ENCODE measurements at regions not wholly inside any gene's neighbourhood (a gene's known extent, or its start where the extent isn't known, plus 50 kb on each side); places are given as distances from the start of the nearest gene placed in this dataset.

DNA sequence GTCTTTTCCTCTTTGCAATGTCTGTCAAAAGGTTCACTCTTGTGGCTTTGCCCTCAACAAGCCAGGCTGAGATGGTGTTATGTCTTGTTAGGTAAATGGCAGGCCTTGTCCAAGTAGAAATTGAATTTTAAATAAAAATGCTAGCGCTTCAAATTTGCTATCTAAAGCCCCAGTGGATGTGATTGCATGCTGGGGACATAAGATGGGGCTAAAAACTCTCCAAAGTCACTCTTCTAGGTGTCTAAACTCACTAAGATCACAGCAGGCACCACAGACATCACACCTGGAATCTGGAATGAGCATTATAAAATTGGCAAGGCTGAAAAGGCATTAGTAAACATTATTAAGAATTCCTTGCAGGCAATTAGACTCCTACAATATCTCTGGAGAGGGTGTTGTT lies 262.7 kb upstream of the CLINT1 start:
- no peaks in the 10 kb centered on the region for H4K20me1 ChIP-seq (ENCODE audit: insufficient read depth, low read length)
- H3K9me3 ChIP-seq (replicated peaks in 1 of 2; ENCODE audit: control insufficient read depth in 1 of 2, insufficient read depth in 1 of 2, low read length in 2 of 2): no peaks in the 10 kb centered on the region
- no peaks in the 10 kb centered on the region for H3K9me3 Mint-ChIP-seq
- intact Hi-C loops (cut with micrococcal nuclease): no loop called here
- H3K36me3 Mint-ChIP-seq: no peaks in the 10 kb centered on the region
- H3K4me2 ChIP-seq (replicated peaks; ENCODE audit: extremely low read depth, low read length, poor library complexity, severe bottlenecking): no peak overlapping the region
- H3K27me3 Mint-ChIP-seq (ENCODE audit: low read depth in 3 of 3): peaks cover under 1 to 3% (median 2%) of the 10 kb centered on the region in 3 donors
- no CpG with 5 or more reads among the region's 1 CpG for WGBS (ENCODE audit: insufficient coverage)
- H3K4me3 Mint-ChIP-seq: no peak overlapping the region
- no peak overlapping the region for H2AFZ ChIP-seq (ENCODE audit: insufficient read depth, low read depth, low read length, poor library complexity, severe bottlenecking)
- no peak overlapping the region for H3K4me3 ChIP-seq (replicated peaks in 1 of 3; ENCODE audit: low read depth in 2 of 3, low read length in 3 of 3)
- H3K79me2 ChIP-seq (ENCODE audit: insufficient read depth, low read length): no peaks in the 10 kb centered on the region
- H3K9ac ChIP-seq (ENCODE audit: insufficient read depth, low read length, poor library complexity, severe bottlenecking): no peak overlapping the region
- H3K27ac Mint-ChIP-seq: no peak overlapping the region
- H3K4me1 ChIP-seq (ENCODE audit: control insufficient read depth in 1 of 2, insufficient read depth in 2 of 2, low read length in 2 of 2): no peaks in the 10 kb centered on the region
- H3K27me3 ChIP-seq (ENCODE audit: control insufficient read depth in 2 of 2, insufficient read depth in 2 of 2, low read length in 2 of 2): peaks cover 0 to 2% of the 10 kb centered on the region in 2 donors
- TF ChIP-seq, protein P1, sequence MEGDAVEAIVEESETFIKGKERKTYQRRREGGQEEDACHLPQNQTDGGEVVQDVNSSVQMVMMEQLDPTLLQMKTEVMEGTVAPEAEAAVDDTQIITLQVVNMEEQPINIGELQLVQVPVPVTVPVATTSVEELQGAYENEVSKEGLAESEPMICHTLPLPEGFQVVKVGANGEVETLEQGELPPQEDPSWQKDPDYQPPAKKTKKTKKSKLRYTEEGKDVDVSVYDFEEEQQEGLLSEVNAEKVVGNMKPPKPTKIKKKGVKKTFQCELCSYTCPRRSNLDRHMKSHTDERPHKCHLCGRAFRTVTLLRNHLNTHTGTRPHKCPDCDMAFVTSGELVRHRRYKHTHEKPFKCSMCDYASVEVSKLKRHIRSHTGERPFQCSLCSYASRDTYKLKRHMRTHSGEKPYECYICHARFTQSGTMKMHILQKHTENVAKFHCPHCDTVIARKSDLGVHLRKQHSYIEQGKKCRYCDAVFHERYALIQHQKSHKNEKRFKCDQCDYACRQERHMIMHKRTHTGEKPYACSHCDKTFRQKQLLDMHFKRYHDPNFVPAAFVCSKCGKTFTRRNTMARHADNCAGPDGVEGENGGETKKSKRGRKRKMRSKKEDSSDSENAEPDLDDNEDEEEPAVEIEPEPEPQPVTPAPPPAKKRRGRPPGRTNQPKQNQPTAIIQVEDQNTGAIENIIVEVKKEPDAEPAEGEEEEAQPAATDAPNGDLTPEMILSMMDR (IDR thresholded peaks at IDR 0.05): no peak
- DNase-seq: no peak
- H3K4me1 Mint-ChIP-seq: peaks cover 6% of the 10 kb centered on the region
- H3K36me3 ChIP-seq (replicated peaks in 1 of 2; ENCODE audit: control insufficient read depth in 1 of 2, insufficient read depth in 2 of 2, low read length in 2 of 2): no peaks in the 10 kb centered on the region
- no peak overlapping the region for H3K27ac ChIP-seq (ENCODE audit: low read depth in 1 of 2, low read length in 2 of 2)

DNA sequence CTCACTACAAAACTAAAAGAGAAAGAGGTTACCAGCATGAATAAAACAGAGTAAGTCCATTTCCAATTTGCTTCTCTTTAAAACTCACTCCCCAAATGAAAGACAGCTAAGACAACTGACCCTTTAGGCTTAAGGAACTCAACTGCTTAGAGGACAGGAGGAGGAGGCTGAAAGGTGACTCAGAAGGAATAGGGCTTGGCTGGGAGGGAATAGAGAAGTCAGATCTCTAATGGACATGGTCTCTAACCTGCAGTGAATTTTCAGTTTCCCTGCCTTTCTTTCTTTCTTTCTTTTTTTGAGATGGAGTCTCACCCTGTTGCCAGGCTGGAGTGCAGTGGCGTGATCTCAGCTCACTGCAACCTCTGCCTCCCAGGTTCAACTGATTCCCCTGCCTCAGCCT lies 261.8 kb upstream of the CLINT1 start:
- Histone ChIP-seq H3K9ac (ENCODE audit: insufficient read depth, low read length, poor library complexity, severe bottlenecking) (no peak overlapping the region), H3K36me3 (replicated peaks in 1 of 2; ENCODE audit: control insufficient read depth in 1 of 2, insufficient read depth in 2 of 2, low read length in 2 of 2) (no peaks in the 10 kb centered on the region), H3K27ac (ENCODE audit: low read depth in 1 of 2, low read length in 2 of 2) (no peak overlapping the region), H3K4me3 (replicated peaks in 1 of 3; ENCODE audit: low read depth in 2 of 3, low read length in 3 of 3) (no peak overlapping the region), H3K79me2 (ENCODE audit: insufficient read depth, low read length) (no peaks in the 10 kb centered on the region), H3K27me3 (ENCODE audit: control insufficient read depth in 2 of 2, insufficient read depth in 2 of 2, low read length in 2 of 2) (peaks cover 0 to 2% of the 10 kb centered on the region in 2 donors), H2AFZ (ENCODE audit: insufficient read depth, low read depth, low read length, poor library complexity, severe bottlenecking) (no peak overlapping the region), H3K4me2 (replicated peaks; ENCODE audit: extremely low read depth, low read length, poor library complexity, severe bottlenecking) (no peak overlapping the region), H3K9me3 (replicated peaks in 1 of 2; ENCODE audit: control insufficient read depth in 1 of 2, insufficient read depth in 1 of 2, low read length in 2 of 2) (no peaks in the 10 kb centered on the region), H4K20me1 (ENCODE audit: insufficient read depth, low read length) (no peaks in the 10 kb centered on the region), H3K4me1 (ENCODE audit: control insufficient read depth in 1 of 2, insufficient read depth in 2 of 2, low read length in 2 of 2) (no peaks in the 10 kb centered on the region)
- intact Hi-C loops (cut with micrococcal nuclease): no loop called here
- no peak overlapping the region for H3K4me3 Mint-ChIP-seq
- TF ChIP-seq, protein P1 (IDR thresholded peaks at IDR 0.05): no peak
- peaks cover 7% of the 10 kb centered on the region for H3K4me1 Mint-ChIP-seq
- peaks cover 3 to 5% (median 4%) of the 10 kb centered on the region in 3 donors for H3K27me3 Mint-ChIP-seq (ENCODE audit: low read depth in 3 of 3)
- no peak overlapping the region for H3K27ac Mint-ChIP-seq
- H3K9me3 Mint-ChIP-seq: no peaks in the 10 kb centered on the region
- H3K36me3 Mint-ChIP-seq: no peaks in the 10 kb centered on the region
- DNase-seq: no peak
- WGBS (ENCODE audit: insufficient coverage): 86% methylated on average over 1 of the region's 1 CpG
